Suppressor macrophage (primary cell): ENCODE measurements at regions not wholly inside any gene's neighbourhood (a gene's known extent, or its start where the extent isn't known, plus 50 kb on each side); places are given as distances from the start of the nearest gene placed in this dataset.

Experiments used
- DNase-seq, 4 experiments: peaks; one replicate each; pipeline ENCODE4 v3.0.0-alpha.2; 2020 to 2022

GRCh38 chr4:138426786-138427185, 184.6 kb upstream of the SLC7A11 start:
- no peak for DNase-seq

- DNase-seq, result no peak
Measured at GRCh38 chr4:138420471-138420870, 178.3 kb upstream of the SLC7A11 start.

- peak; percentile 14 to 55 (median 36) for DNase-seq
Measured at GRCh38 chr4:138414202-138414601, 172.1 kb upstream of the SLC7A11 start.

GRCh38 chr4:138413273-138413672, 171.1 kb upstream of the SLC7A11 start:
- DNase-seq, result no peak

- no peak for DNase-seq
Measured at GRCh38 chr4:138412847-138413246, 170.7 kb upstream of the SLC7A11 start.

- peak in 2 of 4 experiments; percentile 7 to 27 for DNase-seq
Measured at GRCh38 chr4:138410266-138410665, 168.1 kb upstream of the SLC7A11 start.

GRCh38 chr4:138409670-138410069, 167.5 kb upstream of the SLC7A11 start:
- no peak for DNase-seq

GRCh38 chr4:138408758-138409157, 166.6 kb upstream of the SLC7A11 start:
- DNase-seq, result peak in 3 of 4 experiments; percentile 13 to 65 (median 52)

- no peak for DNase-seq
Measured at GRCh38 chr4:138407329-138407728, 165.2 kb upstream of the SLC7A11 start.

GRCh38 chr4:138406876-138407275, 164.7 kb upstream of the SLC7A11 start:
- DNase-seq, result peak; percentile 44 to 64 (median 58)

- DNase-seq, result peak; percentile 75 to 96 (median 86)
Measured at GRCh38 chr4:138405934-138406567, 163.9 kb upstream of the SLC7A11 start.

- DNase-seq, result peak; percentile 37 to 65 (median 46)
Measured at GRCh38 chr4:138405466-138405891, 163.3 kb upstream of the SLC7A11 start.

- no peak for DNase-seq
Measured at GRCh38 chr4:138404801-138405200, 162.7 kb upstream of the SLC7A11 start.

GRCh38 chr4:138404251-138404650, 162.1 kb upstream of the SLC7A11 start:
- DNase-seq, result peak in 2 of 4 experiments; percentile 44 to 54

- DNase-seq, result no peak
Measured at GRCh38 chr4:138401334-138401733, 159.2 kb upstream of the SLC7A11 start.

GRCh38 chr4:138400543-138400942, 158.4 kb upstream of the SLC7A11 start:
- DNase-seq, result peak in 3 of 4 experiments; percentile 5 to 36 (median 25)

GRCh38 chr4:138400066-138400465, 157.9 kb upstream of the SLC7A11 start:
- peak in 1 of 4 experiments; percentile 6 for DNase-seq

GRCh38 chr4:138399081-138399480, 156.9 kb upstream of the SLC7A11 start:
- peak in 2 of 4 experiments; percentile 14 to 30 for DNase-seq

- DNase-seq, result peak; percentile 43 to 75 (median 66)
Measured at GRCh38 chr4:138398322-138398721, 156.2 kb upstream of the SLC7A11 start.

- DNase-seq, result no peak
Measured at GRCh38 chr4:138393886-138394610, 151.9 kb upstream of the SLC7A11 start.

GRCh38 chr4:138392751-138393308, 150.7 kb upstream of the SLC7A11 start:
- DNase-seq, result peak; percentile 69 to 93 (median 85)

GRCh38 chr4:138389976-138390685, 148.0 kb upstream of the SLC7A11 start:
- peak; percentile 64 to 83 (median 71) for DNase-seq

GRCh38 chr4:138374947-138375346, 132.8 kb upstream of the SLC7A11 start:
- DNase-seq, result no peak
